VCaP (cell line): ENCODE measurements at regions not wholly inside any gene's neighbourhood (a gene's known extent, or its start where the extent isn't known, plus 50 kb on each side); places are given as distances from the start of the nearest gene placed in this dataset.

Experiments used
- H3K27ac ChIP-seq: fragments of 450-650 bp; 2 replicates; pipeline ENCODE4 v1.5.1; 2017
- TF ChIP-seq, protein P1 (sequence below): fragments of 450-650 bp; conservative IDR thresholded peaks from 2 replicates; pipeline ENCODE4 v1.5.1; 2017; ENCODE audit warnings: mild to moderate bottlenecking, moderate library complexity

DNA sequence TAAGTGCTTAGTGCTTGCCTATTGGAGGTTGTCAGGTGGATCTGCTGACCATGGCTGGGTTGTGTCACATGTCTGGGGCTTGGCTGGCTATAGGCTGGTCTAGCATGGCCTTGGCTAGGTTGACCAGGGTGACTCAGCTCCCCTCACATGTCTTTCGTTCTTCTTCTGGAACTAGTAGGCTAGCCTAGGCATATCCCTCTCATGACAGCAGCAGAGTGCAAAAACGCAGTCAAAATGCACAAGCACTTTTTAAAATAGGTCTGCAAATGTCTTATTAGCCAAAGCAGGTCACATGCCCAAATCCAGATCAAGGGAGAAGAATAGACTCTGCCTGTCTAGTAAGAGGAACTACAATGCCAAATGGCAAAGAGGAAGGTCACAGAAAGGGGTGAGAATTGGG lies 179.7 kb upstream of the ACVR2A start:
- H3K27ac ChIP-seq, result no peak overlapping the region
- TF ChIP-seq, protein P1, sequence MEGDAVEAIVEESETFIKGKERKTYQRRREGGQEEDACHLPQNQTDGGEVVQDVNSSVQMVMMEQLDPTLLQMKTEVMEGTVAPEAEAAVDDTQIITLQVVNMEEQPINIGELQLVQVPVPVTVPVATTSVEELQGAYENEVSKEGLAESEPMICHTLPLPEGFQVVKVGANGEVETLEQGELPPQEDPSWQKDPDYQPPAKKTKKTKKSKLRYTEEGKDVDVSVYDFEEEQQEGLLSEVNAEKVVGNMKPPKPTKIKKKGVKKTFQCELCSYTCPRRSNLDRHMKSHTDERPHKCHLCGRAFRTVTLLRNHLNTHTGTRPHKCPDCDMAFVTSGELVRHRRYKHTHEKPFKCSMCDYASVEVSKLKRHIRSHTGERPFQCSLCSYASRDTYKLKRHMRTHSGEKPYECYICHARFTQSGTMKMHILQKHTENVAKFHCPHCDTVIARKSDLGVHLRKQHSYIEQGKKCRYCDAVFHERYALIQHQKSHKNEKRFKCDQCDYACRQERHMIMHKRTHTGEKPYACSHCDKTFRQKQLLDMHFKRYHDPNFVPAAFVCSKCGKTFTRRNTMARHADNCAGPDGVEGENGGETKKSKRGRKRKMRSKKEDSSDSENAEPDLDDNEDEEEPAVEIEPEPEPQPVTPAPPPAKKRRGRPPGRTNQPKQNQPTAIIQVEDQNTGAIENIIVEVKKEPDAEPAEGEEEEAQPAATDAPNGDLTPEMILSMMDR, result no peak

DNA sequence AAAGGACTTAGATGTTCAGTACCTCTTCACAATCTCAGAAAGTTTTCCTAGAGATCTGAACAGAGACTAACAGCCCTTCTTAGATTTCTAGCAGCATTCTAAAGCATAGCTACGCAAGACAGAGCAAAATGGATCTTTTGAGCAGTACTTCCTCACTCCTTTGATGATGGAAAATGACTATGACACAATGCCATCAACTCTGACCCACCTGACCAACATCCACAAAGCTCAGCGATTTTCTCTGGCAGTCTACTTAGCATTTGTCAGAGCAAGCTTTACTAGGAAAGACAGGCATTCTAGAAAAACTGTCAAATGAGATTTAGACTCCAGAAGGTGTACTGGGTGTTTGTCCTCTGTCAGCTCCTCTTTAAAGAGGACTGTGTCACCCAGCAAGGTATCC lies 180.9 kb upstream of the ACVR2A start:
- TF ChIP-seq, protein P1, result no peak
- H3K27ac ChIP-seq, result no peak overlapping the region

DNA sequence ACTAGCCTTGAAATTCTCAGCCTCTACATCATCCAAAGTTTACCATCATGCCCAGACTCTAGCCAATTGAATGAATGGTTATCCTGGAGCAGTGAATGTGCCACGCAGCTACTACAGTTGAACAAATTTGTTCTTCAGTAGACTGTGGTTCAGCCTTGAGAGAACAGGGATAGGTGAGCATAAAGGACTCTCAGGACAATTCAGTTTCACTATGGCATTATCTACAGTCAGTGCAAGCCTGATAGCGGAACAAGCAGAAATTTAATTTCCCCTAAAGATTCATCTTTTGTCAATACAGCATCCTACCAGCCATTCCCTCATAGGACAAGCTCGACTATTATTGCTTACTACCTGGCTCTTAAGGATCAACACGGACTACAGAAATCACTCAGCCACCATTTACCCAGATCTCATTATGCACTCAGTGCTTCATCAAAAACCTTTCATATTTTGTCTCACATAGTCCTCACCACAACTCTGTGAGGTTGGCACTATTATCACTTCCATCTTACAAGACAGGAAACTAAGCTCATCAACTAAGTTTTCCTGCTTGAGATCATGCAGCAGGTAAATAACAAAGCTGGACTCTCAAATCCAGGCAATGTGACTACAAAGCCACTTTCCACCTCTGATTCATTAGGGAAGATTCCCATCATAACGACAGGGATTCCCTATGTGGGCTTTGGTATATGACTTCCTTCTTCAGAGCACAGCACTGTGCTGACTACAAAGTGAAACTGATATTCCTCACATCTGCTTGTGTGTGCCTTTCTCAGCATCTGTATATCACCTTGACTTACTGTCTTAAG lies 181.5 kb upstream of the ACVR2A start:
- TF ChIP-seq, protein P1, result no peak
- no peak overlapping the region for H3K27ac ChIP-seq

DNA sequence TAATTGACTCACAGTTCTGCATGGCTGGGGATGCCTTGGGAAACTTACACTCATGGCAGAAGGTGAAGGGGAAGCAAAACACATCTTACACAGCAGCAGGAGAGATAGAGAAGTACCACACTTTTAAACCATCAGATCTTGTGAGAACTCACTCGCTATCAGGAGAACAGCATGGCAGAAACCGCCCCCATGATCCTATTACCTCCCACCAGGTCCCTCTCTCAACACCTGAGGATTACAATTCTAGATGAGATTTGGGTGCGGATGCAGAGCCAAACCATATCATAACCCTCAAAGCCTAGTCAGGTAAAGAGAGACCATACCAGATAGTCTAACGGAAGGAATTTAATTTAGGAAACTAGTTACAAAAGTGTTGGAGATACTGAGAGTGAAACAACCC lies 182.6 kb upstream of the ACVR2A start:
- TF ChIP-seq, protein P1, result no peak
- H3K27ac ChIP-seq, result no peak overlapping the region

DNA sequence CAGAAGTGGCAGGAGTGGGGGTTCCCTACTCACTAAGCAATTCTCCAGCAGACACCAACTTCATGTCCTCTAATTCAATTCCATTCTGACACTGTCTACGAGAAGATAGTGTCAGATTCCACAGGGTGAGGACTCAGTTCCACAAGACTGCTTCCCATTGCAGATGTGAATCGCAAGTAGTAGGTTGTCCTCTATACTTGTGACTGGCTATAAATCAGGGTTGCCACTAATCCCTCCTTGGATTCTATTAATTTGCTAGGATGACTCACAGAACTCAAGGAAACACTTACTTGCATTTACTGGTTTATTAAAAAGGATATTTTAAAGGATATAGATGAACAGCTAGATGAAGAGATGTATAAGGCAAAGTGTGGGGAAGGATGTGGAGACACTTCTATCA lies 184.1 kb upstream of the ACVR2A start:
- TF ChIP-seq, protein P1, result no peak
- H3K27ac ChIP-seq, result no peak overlapping the region

DNA sequence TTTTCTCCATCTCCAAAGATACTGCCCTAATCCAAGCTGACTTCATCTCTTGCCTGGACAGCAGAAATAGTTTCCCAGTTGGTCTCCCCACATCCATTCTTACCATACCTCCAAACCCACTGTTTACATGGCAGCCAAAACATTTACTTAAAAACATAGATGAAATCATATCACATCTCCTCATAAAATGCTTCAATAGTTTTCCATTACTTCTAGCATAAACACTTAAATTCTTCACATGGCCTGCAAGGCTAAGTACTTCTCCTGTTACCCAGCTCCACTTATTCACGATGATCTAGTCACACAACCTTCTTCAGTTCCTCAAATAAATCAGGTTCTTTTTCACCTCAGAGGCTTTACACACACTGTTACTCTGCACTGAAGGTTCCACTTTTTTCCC lies 185.8 kb upstream of the ACVR2A start:
- TF ChIP-seq, protein P1, result no peak
- H3K27ac ChIP-seq, result no peak overlapping the region

DNA sequence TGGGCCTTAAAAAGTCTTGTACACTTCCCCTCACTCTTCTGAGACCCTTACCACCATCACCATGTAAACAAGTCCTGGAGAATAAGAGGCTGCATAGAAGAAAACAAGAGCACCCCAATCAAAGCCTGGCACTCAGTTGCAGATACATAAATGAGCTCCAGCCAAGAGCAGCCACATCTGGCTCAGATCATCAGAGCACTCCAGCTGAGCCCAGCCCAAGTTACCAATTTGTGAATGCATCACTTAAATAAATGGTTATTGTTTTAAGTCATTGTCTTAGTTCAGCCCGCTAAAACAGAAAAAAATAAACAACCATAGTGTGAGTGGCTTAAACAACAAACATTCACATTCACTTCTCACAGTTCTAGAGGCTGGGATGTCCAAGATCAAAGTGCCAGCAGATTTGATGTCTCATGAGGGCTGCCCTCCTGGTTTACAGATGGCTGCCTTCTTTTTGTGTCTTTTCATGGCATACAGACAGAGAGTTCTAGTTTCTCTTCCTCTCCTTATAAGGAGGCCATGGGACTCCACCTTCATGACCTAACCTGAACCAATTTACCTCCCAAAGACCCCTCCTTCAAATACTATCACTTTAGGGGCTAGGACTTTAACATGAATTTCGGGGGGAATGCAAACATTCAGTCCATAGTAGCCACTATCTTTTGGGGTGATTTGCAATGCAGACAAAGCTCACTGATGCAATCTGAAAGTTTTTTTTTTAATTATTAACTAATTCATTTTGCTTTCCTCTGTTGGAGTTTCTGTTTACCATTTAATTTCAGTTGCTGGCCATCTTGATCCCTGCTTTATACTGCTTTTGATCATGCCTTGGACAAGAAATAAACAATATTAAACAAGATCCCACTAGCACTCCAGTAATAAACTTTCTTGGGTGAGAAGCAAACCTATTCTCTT lies 187.5 kb upstream of the ACVR2A start:
- H3K27ac ChIP-seq, result no peak overlapping the region
- TF ChIP-seq, protein P1, result no peak
